SJCRH30 (cell line): ENCODE measurements at regions not wholly inside any gene's neighbourhood (a gene's known extent, or its start where the extent isn't known, plus 50 kb on each side); places are given as distances from the start of the nearest gene placed in this dataset.

Source experiments
- DNase-seq, 2 experiments: peaks; one replicate each; pipeline ENCODE4 v3.0.0-alpha.2; 2015 to 2020
- H3K27ac ChIP-seq: fragments of 250-450 bp; sonication (Bioruptor Pico); 2 replicates; pipeline ENCODE4 v1.5.1; 2020; ENCODE audit warnings: mild to moderate bottlenecking, moderate library complexity
- H3K27me3 ChIP-seq: fragments of 250-450 bp; sonication (Bioruptor Pico); 2 replicates; pipeline ENCODE4 v1.5.1; 2020; ENCODE audit warnings: mild to moderate bottlenecking, moderate library complexity
- H3K36me3 ChIP-seq: fragments of 250-450 bp; sonication (Bioruptor Pico); 2 replicates; pipeline ENCODE4 v1.5.1; 2020; ENCODE audit warnings: mild to moderate bottlenecking, moderate library complexity
- H3K4me1 ChIP-seq: fragments of 250-450 bp; sonication (Bioruptor Pico); 2 replicates; pipeline ENCODE4 v1.5.1; 2020; ENCODE audit warnings: mild to moderate bottlenecking, moderate library complexity
- H3K4me3 ChIP-seq: fragments of 250-450 bp; sonication (Bioruptor Pico); 2 replicates; pipeline ENCODE4 v1.5.1; 2020; ENCODE audit warnings: mild to moderate bottlenecking, moderate library complexity
- H3K9me3 ChIP-seq: fragments of 250-450 bp; sonication (Bioruptor Pico); replicated peaks from 2 replicates; pipeline ENCODE4 v1.5.1; 2020; ENCODE audit warnings: mild to moderate bottlenecking, moderate library complexity

GRCh38 chr5:26227245-26227644, 811.1 kb downstream of the CDH9 start:
- Histone ChIP-seq H3K4me1 (no peaks in the 10 kb centered on the region), H3K27ac (no peak overlapping the region), H3K27me3 (no peaks in the 10 kb centered on the region), H3K36me3 (no peaks in the 10 kb centered on the region), H3K4me3 (no peak overlapping the region), H3K9me3 (no peaks in the 10 kb centered on the region)
- DNase-seq: no peak

- no peak overlapping the region for H3K27ac ChIP-seq
- no peak for DNase-seq
These were observed 833.3 kb downstream of the CDH9 start for GRCh38 chr5:26205121-26205520.

GRCh38 chr5:26193626-26194025, 844.8 kb downstream of the CDH9 start:
- Histone ChIP-seq H3K36me3 (no peaks in the 10 kb centered on the region), H3K27ac (no peak overlapping the region), H3K9me3 (no peaks in the 10 kb centered on the region), H3K27me3 (no peaks in the 10 kb centered on the region), H3K4me1 (no peaks in the 10 kb centered on the region), H3K4me3 (no peak overlapping the region)
- DNase-seq: no peak

More at GRCh38 chr5:26205121-26205520, 833.3 kb downstream of the CDH9 start:
- H3K27me3 ChIP-seq: no peaks in the 10 kb centered on the region
- H3K4me3 ChIP-seq: no peak overlapping the region
- H3K9me3 ChIP-seq: no peaks in the 10 kb centered on the region
- no peaks in the 10 kb centered on the region for H3K36me3 ChIP-seq
- no peaks in the 10 kb centered on the region for H3K4me1 ChIP-seq

- H3K27ac ChIP-seq: no peak overlapping the region
- no peak for DNase-seq
- no peak overlapping the region for H3K4me3 ChIP-seq
- H3K27me3 ChIP-seq: no peaks in the 10 kb centered on the region
- no peaks in the 10 kb centered on the region for H3K4me1 ChIP-seq
- H3K36me3 ChIP-seq: no peaks in the 10 kb centered on the region
- no peaks in the 10 kb centered on the region for H3K9me3 ChIP-seq
These were observed 845.9 kb downstream of the CDH9 start for GRCh38 chr5:26192486-26192885.

- H3K9me3 ChIP-seq: no peaks in the 10 kb centered on the region
- H3K4me1 ChIP-seq: no peaks in the 10 kb centered on the region
- H3K4me3 ChIP-seq: no peak overlapping the region
- no peaks in the 10 kb centered on the region for H3K27me3 ChIP-seq
- no peaks in the 10 kb centered on the region for H3K36me3 ChIP-seq
- no peak for DNase-seq
- no peak overlapping the region for H3K27ac ChIP-seq
These were observed 856.8 kb downstream of the CDH9 start for GRCh38 chr5:26181582-26181981.

GRCh38 chr5:26148569-26149107, 889.7 kb downstream of the CDH9 start:
- H3K4me3 ChIP-seq: no peak overlapping the region
- no peaks in the 10 kb centered on the region for H3K36me3 ChIP-seq
- no peaks in the 10 kb centered on the region for H3K27me3 ChIP-seq
- no peaks in the 10 kb centered on the region for H3K9me3 ChIP-seq
- H3K27ac ChIP-seq: no peak overlapping the region
- DNase-seq: no peak
- H3K4me1 ChIP-seq: no peaks in the 10 kb centered on the region

- Histone ChIP-seq H3K27ac (no peak overlapping the region), H3K4me3 (no peak overlapping the region), H3K9me3 (no peaks in the 10 kb centered on the region), H3K27me3 (no peaks in the 10 kb centered on the region), H3K4me1 (no peaks in the 10 kb centered on the region), H3K36me3 (no peaks in the 10 kb centered on the region)
- no peak for DNase-seq
These were observed 895.1 kb downstream of the CDH9 start for GRCh38 chr5:26143259-26143658.

GRCh38 chr5:26121338-26121737, 917.0 kb downstream of the CDH9 start:
- H3K36me3 ChIP-seq: no peaks in the 10 kb centered on the region
- peak; percentile 1 to 28 for DNase-seq

GRCh38 chr5:26104175-26104574, 934.2 kb downstream of the CDH9 start:
- Histone ChIP-seq H3K27me3 (no peaks in the 10 kb centered on the region), H3K9me3 (no peaks in the 10 kb centered on the region), H3K4me3 (no peak overlapping the region), H3K4me1 (no peaks in the 10 kb centered on the region), H3K36me3 (no peaks in the 10 kb centered on the region), H3K27ac (no peak overlapping the region)
- DNase-seq: no peak

More at GRCh38 chr5:26121338-26121737, 917.0 kb downstream of the CDH9 start:
- Histone ChIP-seq H3K9me3 (no peaks in the 10 kb centered on the region), H3K27me3 (no peaks in the 10 kb centered on the region), H3K4me1 (no peaks in the 10 kb centered on the region), H3K4me3 (no peak overlapping the region), H3K27ac (no peak overlapping the region)

GRCh38 chr5:26060212-26060611, 978.2 kb downstream of the CDH9 start:
- Histone ChIP-seq H3K27me3 (no peaks in the 10 kb centered on the region), H3K36me3 (no peaks in the 10 kb centered on the region), H3K4me1 (no peaks in the 10 kb centered on the region), H3K27ac (no peak overlapping the region), H3K9me3 (no peaks in the 10 kb centered on the region), H3K4me3 (no peak overlapping the region)
- no peak for DNase-seq

- no peak overlapping the region for H3K4me3 ChIP-seq
- H3K9me3 ChIP-seq: no peaks in the 10 kb centered on the region
- H3K27ac ChIP-seq: no peak overlapping the region
- DNase-seq: no peak
- no peaks in the 10 kb centered on the region for H3K27me3 ChIP-seq
- no peaks in the 10 kb centered on the region for H3K4me1 ChIP-seq
- no peaks in the 10 kb centered on the region for H3K36me3 ChIP-seq
These were observed 983.8 kb downstream of the CDH9 start for GRCh38 chr5:26054594-26054993.

GRCh38 chr5:26034813-26035212, 1003.6 kb downstream of the CDH9 start:
- H3K9me3 ChIP-seq: no peaks in the 10 kb centered on the region
- H3K27ac ChIP-seq: no peak overlapping the region
- H3K27me3 ChIP-seq: no peaks in the 10 kb centered on the region
- no peaks in the 10 kb centered on the region for H3K4me1 ChIP-seq
- DNase-seq: no peak
- H3K36me3 ChIP-seq: no peaks in the 10 kb centered on the region
- no peak overlapping the region for H3K4me3 ChIP-seq

- no peak for DNase-seq
- H3K9me3 ChIP-seq: no peaks in the 10 kb centered on the region
- H3K27ac ChIP-seq: no peak overlapping the region
- H3K36me3 ChIP-seq: no peaks in the 10 kb centered on the region
- no peak overlapping the region for H3K4me3 ChIP-seq
- no peaks in the 10 kb centered on the region for H3K4me1 ChIP-seq
- no peaks in the 10 kb centered on the region for H3K27me3 ChIP-seq
These were observed 1006.9 kb downstream of the CDH9 start for GRCh38 chr5:26031481-26031880.

GRCh38 chr5:26026044-26026443, 1012.3 kb downstream of the CDH9 start:
- H3K36me3 ChIP-seq: no peaks in the 10 kb centered on the region
- no peaks in the 10 kb centered on the region for H3K27me3 ChIP-seq
- no peak for DNase-seq
- H3K4me3 ChIP-seq: no peak overlapping the region
- no peaks in the 10 kb centered on the region for H3K9me3 ChIP-seq
- H3K27ac ChIP-seq: no peak overlapping the region
- no peaks in the 10 kb centered on the region for H3K4me1 ChIP-seq

GRCh38 chr5:26024774-26025173, 1013.6 kb downstream of the CDH9 start:
- no peaks in the 10 kb centered on the region for H3K36me3 ChIP-seq
- H3K27me3 ChIP-seq: no peaks in the 10 kb centered on the region
- H3K4me3 ChIP-seq: no peak overlapping the region
- H3K4me1 ChIP-seq: no peaks in the 10 kb centered on the region
- peak in 1 of 2 experiments; percentile 15 for DNase-seq
- H3K9me3 ChIP-seq: no peaks in the 10 kb centered on the region
- H3K27ac ChIP-seq: no peak overlapping the region

GRCh38 chr5:26023361-26023760, 1015.0 kb downstream of the CDH9 start:
- H3K4me3 ChIP-seq: no peak overlapping the region
- H3K27ac ChIP-seq: no peak overlapping the region
- H3K9me3 ChIP-seq: no peaks in the 10 kb centered on the region
- H3K36me3 ChIP-seq: no peaks in the 10 kb centered on the region
- H3K27me3 ChIP-seq: no peaks in the 10 kb centered on the region
- H3K4me1 ChIP-seq: no peaks in the 10 kb centered on the region
- DNase-seq: peak in 1 of 2 experiments; percentile 3
